GM18520 (cell line): ENCODE measurements at regions not wholly inside any gene's neighbourhood (a gene's known extent, or its start where the extent isn't known, plus 50 kb on each side); places are given as distances from the start of the nearest gene placed in this dataset.

ENCODE experiments used
- ATAC-seq: cut with Tn5 transposase; IDR thresholded peaks from one replicate; pipeline ENCODE4 v1.9.1; 2021; ENCODE audit not compliant: unreplicated experiment

GRCh38 chr6:23403460-23403859, 722.6 kb upstream of the NRSN1 start:
- ATAC-seq, result no peak

- ATAC-seq, result no peak
Observed at GRCh38 chr6:23409531-23409930, 716.5 kb upstream of the NRSN1 start.

DNA sequence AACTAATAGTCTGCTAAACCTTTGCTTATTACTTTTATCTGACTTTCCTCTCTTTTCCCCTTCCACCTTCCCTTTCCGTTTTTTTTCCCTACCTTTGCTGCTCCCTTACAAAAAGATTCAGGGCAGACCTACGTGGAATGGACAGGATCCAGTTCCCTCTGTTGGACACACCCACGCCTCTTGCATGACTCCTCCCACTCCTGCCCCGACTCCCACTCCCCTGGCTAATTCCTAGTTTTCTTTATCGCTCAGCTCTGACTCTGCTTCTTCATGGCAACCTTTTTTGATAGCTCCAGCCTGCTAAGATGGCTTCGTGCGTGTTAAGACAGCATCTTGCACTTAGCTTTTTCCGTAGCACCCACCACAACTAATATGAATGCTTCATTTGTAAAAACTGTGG, 715.6 kb upstream of the NRSN1 start:
- ATAC-seq, result no peak

GRCh38 chr6:23412770-23413169, 713.2 kb upstream of the NRSN1 start:
- ATAC-seq, result no peak

GRCh38 chr6:23413327-23414050, 712.5 kb upstream of the NRSN1 start:
- no peak for ATAC-seq

DNA sequence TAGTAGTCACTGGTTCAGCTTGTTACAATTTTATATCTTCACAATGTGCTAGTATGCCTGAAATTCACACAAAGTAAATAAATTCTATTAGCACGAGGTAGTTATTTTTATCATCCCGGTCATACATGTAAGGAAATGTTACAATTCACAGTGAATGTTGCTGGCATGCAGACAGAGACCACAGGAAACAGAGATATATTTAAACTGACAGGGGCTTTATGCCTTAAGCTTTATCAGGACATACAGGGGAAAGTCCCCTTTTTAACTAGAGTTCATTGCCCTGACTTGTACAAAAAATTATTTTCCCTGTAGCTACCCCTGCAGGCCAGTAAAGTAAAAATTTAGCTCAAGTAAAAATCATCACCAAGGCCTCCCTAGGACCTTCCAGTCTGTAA, 712.0 kb upstream of the NRSN1 start:
- ATAC-seq, result no peak

DNA sequence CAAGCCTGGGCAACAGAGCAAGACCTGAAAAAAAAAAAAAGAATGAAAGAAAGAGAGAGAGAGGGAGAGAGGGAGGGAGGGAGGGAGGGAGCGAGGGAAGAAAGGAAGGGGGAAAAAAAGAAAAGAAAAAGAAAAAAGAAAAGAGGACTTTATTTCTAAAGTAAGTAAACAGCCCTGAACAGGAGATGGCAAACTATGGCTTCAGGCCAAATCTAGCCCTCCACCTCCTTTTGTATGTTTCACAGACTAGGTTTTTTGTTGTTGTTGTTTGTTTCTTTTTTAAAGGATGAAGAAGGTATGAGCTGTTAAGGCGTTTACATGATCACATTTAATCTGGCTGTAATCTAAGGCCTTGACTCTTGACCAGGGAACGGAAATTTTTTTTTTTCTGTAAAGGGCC, 711.1 kb upstream of the NRSN1 start:
- no peak for ATAC-seq

DNA sequence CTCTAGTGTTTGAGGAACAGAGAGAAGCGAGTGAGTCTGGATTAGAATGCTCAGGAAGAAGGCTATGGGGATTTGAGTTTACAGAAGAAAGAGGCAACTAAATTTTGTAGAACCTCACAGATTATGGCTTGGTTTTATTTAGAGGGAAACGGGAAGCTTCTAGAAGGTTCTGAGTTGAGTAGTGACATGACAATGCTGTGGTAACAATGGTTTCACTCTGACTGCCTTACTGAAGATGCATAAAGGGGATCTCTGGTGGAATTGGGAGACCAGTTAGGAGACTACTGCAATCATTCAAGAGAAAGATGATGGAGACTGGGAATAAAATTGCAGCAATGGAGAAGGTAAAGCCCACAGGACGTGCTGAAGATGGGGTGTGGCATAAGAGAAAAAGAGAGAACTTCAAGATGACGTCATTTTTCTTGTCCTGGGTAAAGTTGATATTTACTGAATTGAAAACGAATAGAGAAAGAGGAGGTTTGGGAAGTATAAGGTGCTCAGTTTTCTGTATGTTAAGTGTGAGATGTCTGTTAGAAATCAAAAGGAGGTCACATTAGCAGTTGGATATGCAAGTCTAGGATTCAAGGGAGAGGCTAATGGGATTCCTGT, 710.1 kb upstream of the NRSN1 start:
- no peak for ATAC-seq

DNA sequence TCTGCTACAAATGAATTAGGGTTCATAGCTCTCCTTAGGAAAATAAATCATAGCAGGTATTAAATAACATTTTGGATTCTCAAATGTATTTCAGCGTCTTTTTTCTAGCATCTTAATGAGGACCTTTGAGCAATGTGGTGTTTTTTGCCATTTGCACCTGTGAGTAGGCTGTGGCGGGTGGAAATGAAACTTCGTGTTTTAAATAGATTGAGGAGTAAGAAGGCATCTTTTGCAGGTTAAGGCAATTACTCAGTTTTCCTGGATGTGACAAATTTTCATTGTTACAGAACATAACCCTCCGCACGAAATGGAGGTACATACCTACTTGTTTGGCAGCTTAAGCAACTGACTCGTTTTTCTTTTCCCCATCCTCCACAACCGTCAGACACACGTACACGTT, 708.9 kb upstream of the NRSN1 start:
- ATAC-seq, result no peak

- no peak for ATAC-seq
Observed at GRCh38 chr6:23418095-23418494, 707.9 kb upstream of the NRSN1 start.

GRCh38 chr6:23419046-23419445, 707.0 kb upstream of the NRSN1 start:
- ATAC-seq, result no peak

GRCh38 chr6:23420659-23421350, 705.2 kb upstream of the NRSN1 start:
- ATAC-seq, result no peak

- ATAC-seq, result no peak
Observed at GRCh38 chr6:23424584-23424983, 701.4 kb upstream of the NRSN1 start.

DNA sequence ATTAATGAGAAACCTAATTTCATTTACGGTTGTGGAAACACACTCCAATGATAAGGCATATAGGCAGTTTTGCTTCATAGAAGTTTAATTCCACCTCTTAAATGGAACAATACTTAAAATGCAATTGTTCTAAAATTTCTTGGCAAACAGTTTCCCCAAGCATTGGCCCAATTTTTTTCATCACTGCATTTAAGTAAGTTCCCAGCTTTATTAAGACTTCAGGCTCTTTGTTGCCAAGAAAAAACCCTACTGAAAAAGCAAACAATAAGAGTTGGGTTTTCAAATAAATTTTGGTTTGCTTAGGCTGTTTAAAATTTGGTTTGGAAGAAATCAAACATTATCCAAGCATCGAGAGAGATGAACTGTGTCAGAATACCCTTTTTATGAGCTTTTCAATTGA, 690.9 kb upstream of the NRSN1 start:
- ATAC-seq, result no peak

GRCh38 chr6:23435798-23436197, 690.2 kb upstream of the NRSN1 start:
- no peak for ATAC-seq

- ATAC-seq, result no peak
Observed at GRCh38 chr6:23441808-23442461, 684.1 kb upstream of the NRSN1 start.

GRCh38 chr6:23445157-23445710, 680.8 kb upstream of the NRSN1 start:
- ATAC-seq, result no peak

- ATAC-seq, result no peak
Observed at GRCh38 chr6:23446469-23446967, 679.5 kb upstream of the NRSN1 start.

DNA sequence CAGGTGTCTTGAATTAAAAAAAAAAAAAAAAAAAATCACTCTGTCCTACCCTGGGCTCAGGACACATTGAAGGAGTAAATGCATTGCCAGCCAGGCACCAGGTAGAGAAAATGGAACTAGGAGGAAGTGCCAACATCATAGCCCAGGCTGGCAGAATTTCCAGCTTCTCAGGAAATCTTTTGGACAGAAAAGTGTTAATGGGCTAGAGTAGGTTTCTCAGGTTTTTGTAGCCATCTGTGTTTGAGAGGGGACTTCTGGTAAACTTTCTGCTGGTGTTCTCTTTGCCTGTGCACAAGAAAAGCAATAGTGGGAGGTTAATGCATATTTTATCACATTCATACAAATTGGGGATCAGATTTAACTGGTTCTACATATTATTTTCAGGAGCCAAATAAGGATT, 678.3 kb upstream of the NRSN1 start:
- no peak for ATAC-seq

DNA sequence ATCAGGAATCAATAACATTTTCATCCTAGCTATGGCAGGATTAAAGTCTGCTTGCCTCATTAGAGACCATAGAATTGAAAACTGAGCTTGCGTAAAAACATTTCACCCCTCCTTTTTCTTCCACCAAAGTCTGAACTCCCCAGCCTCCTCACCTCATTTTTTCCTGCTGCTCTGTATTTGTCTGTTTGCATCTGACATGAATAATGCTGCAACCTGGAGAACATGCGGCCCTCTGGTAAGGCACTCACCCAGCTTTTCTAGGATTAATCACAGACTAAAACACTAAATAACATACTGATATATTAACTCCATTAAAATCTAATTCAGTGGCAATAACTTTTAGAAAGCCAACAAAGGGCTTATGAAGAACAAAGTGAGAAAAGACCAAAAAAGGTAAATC, 677.7 kb upstream of the NRSN1 start:
- ATAC-seq, result no peak
